ENCODE measurements at regions not wholly inside any gene's neighbourhood (a gene's known extent, or its start where the extent isn't known, plus 50 kb on each side); places are given as distances from the start of the nearest gene placed in this dataset.
"Not testable (repeated sequence)": the region's sequence is repeated elsewhere in the genome, so short reads cannot be mapped to it uniquely, and the experiment has no call there.

DNA sequence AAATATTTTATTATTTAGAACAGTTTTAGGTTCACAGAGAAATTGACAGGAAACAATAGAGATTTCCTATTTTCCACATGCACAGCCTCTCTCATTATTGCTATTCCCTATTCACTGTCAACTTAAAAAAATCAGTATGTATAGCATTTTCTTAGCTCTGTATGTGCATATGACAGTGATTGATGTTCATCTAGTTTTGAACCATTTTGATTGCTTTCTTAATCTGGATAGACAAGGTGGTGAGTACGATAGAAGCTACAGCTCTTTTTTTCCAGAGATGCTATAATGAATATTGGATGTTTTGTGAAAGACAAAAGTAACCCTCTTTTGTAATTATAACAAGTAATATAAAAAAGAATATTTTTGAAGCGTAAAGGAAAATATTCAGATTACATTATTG is 201.2 kb upstream of the ARRDC3 start (continued):
- TF ChIP-seq, protein P1, sequence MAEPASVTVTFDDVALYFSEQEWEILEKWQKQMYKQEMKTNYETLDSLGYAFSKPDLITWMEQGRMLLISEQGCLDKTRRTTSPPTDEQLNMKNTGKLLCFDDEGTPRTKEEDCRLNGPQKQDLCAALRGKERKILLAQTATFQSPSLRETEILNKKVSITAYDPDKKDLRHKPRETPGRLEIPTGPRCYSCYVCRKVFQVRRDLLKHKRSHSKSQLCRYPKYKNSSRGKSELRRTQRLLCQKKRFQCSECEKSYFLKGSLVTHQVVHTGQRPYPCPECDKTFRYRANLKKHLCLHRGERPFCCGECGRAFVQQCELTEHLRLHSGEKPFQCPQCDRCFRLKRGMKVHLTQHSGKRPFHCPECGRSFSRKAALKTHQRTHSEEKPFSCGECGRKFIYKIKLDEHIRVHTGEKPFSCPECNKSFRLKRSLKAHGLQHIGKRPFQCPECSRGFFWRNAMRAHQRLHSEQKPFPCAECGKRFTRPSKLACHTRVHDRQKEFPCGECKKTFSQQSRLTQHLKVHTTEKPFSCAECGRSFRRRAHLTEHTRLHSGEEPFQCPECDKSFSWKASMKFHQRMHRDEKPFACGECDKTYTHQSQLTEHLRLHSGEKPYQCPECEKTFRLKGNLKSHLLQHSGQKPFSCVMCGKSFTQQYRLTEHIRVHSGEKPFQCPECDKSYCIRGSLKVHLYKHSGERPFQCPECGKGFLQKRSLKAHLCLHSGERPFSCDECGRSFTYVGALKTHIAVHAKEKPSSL (CRISPR knock-in tag; conservative IDR thresholded peaks at IDR 0.05), result no peak
- TF ChIP-seq, protein P2, sequence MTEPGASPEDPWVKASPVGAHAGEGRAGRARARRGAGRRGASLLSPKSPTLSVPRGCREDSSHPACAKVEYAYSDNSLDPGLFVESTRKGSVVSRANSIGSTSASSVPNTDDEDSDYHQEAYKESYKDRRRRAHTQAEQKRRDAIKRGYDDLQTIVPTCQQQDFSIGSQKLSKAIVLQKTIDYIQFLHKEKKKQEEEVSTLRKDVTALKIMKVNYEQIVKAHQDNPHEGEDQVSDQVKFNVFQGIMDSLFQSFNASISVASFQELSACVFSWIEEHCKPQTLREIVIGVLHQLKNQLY (CRISPR knock-in tag; IDR thresholded peaks at IDR 0.05), result no peak
- no peak for TF ChIP-seq GRHL2 (CRISPR knock-in tag; IDR thresholded peaks at IDR 0.05; ENCODE audit: insufficient replicate concordance, severe bottlenecking)

DNA sequence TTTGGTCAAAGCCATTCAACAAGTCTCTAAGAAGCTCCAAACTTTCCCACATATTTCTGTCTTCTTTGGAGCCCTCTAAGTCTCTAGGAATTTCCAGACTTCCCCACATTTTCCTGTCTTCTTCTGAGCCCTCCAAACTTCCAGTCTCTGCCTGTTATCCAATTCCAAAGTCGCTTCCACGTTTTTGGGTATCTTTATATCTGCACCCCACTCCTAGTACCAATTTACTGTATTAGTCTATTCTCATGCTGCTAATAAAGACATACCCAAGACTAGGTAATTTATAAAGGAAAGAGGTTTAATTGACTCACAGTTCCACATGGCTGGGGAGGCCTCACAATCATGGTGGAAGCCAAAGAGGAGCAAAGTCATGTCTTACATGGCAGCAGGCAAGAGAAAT is 182.9 kb upstream of the ARRDC3 start:
- Mint-ChIP-seq H3K9me3 (peaks cover 52% of the 10 kb centered on the region), H3K36me3 (peaks cover 24% of the 10 kb centered on the region)
- H3K27ac Mint-ChIP-seq; H3K27me3 Mint-ChIP-seq (ENCODE audit: low read depth); H3K4me1 Mint-ChIP-seq; ATAC-seq; DNase-seq (ENCODE audit: low spot score); POLR2A ChIA-PET; H3K4me3 Mint-ChIP-seq; CTCF ChIA-PET: not testable (repeated sequence)

DNA sequence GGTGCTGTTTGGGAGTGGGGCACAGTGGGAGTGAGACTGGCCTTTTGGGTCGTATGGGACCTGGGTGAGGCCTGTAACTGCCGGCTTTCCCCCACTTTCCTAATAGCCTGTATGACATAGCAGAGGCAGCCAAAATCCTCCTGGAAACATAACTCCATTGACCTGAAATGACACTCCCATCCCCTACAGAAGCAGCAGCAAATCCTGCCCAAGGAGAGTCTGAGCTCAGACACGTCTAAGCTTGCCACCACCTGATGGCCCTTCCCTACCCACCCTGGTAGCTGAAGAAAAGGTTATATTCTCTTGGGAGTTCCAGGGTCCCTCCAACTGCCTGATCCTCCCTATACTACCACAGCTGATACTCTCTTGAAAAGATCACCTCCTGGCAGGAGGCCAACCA is 179.8 kb upstream of the ARRDC3 start:
- DNase-seq (ENCODE audit: low spot score) (no peak), ATAC-seq (no peak)
- Mint-ChIP-seq H3K27me3 (ENCODE audit: low read depth) (peaks cover 4% of the 10 kb centered on the region; the same call in 1 of the 2 replicates), H3K36me3 (peaks cover 24% of the 10 kb centered on the region), H3K4me1 (peaks cover 6% of the 10 kb centered on the region), H3K27ac (no peak overlapping the region), H3K4me3 (no peak overlapping the region), H3K9me3 (peaks cover 61% of the 10 kb centered on the region)
- POLR2A ChIA-PET, result interaction anchor here (0.6 kb wide), 1 partner anchor 237 kb away, joined by 4 read pairs; no protein-coding TSS in a partner anchor
- CTCF ChIA-PET, result no interaction called here
- no peak for TF ChIP-seq FOXK1 (CRISPR knock-in tag; IDR thresholded peaks at IDR 0.05)
- no peak for TF ChIP-seq CBFB (CRISPR knock-in tag; IDR thresholded peaks at IDR 0.05; ENCODE audit: low read depth)

DNA sequence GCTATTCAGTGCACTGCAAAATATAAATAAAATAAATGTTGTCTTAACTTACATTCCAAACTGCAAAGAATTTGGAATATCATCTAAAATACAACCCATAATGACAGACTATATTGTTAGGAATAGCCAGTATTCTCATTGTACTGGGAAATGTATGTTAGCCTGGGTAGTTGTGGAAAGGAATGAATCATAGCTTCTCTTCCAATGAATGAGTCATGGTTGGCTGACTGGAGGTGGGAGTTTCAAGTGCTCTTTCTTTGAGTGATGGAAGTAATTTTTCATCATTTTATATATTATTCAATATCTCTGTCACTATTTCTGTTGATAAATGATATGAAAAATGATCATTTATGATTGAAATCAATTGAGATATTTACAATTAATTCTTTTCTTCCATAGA is 158.6 kb upstream of the ARRDC3 start:
- ATAC-seq (no peak), DNase-seq (ENCODE audit: low spot score) (no peak)
- Mint-ChIP-seq H3K27ac (no peak overlapping the region), H3K27me3 (ENCODE audit: low read depth) (no peaks in the 10 kb centered on the region), H3K4me1 (no peaks in the 10 kb centered on the region), H3K36me3 (no peaks in the 10 kb centered on the region), H3K4me3 (no peak overlapping the region), H3K9me3 (peaks cover 17% of the 10 kb centered on the region)
- TF ChIP-seq, protein P3, sequence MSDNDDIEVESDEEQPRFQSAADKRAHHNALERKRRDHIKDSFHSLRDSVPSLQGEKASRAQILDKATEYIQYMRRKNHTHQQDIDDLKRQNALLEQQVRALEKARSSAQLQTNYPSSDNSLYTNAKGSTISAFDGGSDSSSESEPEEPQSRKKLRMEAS (CRISPR knock-in tag; IDR thresholded peaks at IDR 0.05), result no peak
- TF ChIP-seq, protein P4, sequence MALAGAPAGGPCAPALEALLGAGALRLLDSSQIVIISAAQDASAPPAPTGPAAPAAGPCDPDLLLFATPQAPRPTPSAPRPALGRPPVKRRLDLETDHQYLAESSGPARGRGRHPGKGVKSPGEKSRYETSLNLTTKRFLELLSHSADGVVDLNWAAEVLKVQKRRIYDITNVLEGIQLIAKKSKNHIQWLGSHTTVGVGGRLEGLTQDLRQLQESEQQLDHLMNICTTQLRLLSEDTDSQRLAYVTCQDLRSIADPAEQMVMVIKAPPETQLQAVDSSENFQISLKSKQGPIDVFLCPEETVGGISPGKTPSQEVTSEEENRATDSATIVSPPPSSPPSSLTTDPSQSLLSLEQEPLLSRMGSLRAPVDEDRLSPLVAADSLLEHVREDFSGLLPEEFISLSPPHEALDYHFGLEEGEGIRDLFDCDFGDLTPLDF (CRISPR knock-in tag; IDR thresholded peaks at IDR 0.05), result no peak
- TF ChIP-seq, protein P5, sequence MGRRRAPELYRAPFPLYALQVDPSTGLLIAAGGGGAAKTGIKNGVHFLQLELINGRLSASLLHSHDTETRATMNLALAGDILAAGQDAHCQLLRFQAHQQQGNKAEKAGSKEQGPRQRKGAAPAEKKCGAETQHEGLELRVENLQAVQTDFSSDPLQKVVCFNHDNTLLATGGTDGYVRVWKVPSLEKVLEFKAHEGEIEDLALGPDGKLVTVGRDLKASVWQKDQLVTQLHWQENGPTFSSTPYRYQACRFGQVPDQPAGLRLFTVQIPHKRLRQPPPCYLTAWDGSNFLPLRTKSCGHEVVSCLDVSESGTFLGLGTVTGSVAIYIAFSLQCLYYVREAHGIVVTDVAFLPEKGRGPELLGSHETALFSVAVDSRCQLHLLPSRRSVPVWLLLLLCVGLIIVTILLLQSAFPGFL (CRISPR knock-in tag; IDR thresholded peaks at IDR 0.05; ENCODE audit: borderline replicate concordance), result no peak
- no peak for TF ChIP-seq ZNF423 (CRISPR knock-in tag; IDR thresholded peaks at IDR 0.05)
- no peak for TF ChIP-seq ELF4 (CRISPR knock-in tag; IDR thresholded peaks at IDR 0.05; ENCODE audit: low read depth)
- no peak for TF ChIP-seq ZNF671 (CRISPR knock-in tag; IDR thresholded peaks at IDR 0.05)
- no peak for TF ChIP-seq GRHL2 (CRISPR knock-in tag; IDR thresholded peaks at IDR 0.05; ENCODE audit: insufficient replicate concordance, severe bottlenecking)
- TF ChIP-seq KAT7 (CRISPR knock-in tag; IDR thresholded peaks at IDR 0.05; ENCODE audit: borderline replicate concordance), result no peak
- TF ChIP-seq, protein P6, sequence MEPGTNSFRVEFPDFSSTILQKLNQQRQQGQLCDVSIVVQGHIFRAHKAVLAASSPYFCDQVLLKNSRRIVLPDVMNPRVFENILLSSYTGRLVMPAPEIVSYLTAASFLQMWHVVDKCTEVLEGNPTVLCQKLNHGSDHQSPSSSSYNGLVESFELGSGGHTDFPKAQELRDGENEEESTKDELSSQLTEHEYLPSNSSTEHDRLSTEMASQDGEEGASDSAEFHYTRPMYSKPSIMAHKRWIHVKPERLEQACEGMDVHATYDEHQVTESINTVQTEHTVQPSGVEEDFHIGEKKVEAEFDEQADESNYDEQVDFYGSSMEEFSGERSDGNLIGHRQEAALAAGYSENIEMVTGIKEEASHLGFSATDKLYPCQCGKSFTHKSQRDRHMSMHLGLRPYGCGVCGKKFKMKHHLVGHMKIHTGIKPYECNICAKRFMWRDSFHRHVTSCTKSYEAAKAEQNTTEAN (CRISPR knock-in tag; IDR thresholded peaks at IDR 0.05), result no peak
- TF ChIP-seq ZBTB21 (CRISPR knock-in tag; IDR thresholded peaks at IDR 0.05; ENCODE audit: borderline replicate concordance), result no peak
- no peak for TF ChIP-seq RELA (CRISPR knock-in tag; IDR thresholded peaks at IDR 0.05; ENCODE audit: borderline replicate concordance)
- no peak for TF ChIP-seq SOX15 (CRISPR knock-in tag; IDR thresholded peaks at IDR 0.05)
- TF ChIP-seq, protein P7, sequence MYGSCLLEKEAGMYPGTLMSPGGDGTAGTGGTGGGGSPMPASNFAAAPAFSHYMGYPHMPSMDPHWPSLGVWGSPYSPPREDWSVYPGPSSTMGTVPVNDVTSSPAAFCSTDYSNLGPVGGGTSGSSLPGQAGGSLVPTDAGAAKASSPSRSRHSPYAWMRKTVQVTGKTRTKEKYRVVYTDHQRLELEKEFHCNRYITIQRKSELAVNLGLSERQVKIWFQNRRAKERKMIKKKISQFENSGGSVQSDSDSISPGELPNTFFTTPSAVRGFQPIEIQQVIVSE (CRISPR knock-in tag; IDR thresholded peaks at IDR 0.05; ENCODE audit: borderline replicate concordance), result no peak
- TF ChIP-seq CREB1 (CRISPR knock-in tag; IDR thresholded peaks at IDR 0.05), result no peak
- TF ChIP-seq ZNF317 (CRISPR knock-in tag; IDR thresholded peaks at IDR 0.05; ENCODE audit: borderline replicate concordance, low read depth), result no peak
- no peak for TF ChIP-seq NR3C1 (CRISPR knock-in tag; conservative IDR thresholded peaks at IDR 0.05; ENCODE audit: low read depth)
- no peak for TF ChIP-seq TEAD4 (CRISPR knock-in tag; IDR thresholded peaks at IDR 0.05)
- POLR2A ChIA-PET, result no interaction called here
- CTCF ChIA-PET, result no interaction called here
